Left forelimb (tissue), 1 donor: ENCODE measurements at regions not wholly inside any gene's neighbourhood (a gene's known extent, or its start where the extent isn't known, plus 50 kb on each side); places are given as distances from the start of the nearest gene placed in this dataset.

Experiments used
- DNase-seq: peaks from one replicate; pipeline ENCODE4 v3.0.0-alpha.2; 2018; ENCODE audit warnings: low spot score

DNA sequence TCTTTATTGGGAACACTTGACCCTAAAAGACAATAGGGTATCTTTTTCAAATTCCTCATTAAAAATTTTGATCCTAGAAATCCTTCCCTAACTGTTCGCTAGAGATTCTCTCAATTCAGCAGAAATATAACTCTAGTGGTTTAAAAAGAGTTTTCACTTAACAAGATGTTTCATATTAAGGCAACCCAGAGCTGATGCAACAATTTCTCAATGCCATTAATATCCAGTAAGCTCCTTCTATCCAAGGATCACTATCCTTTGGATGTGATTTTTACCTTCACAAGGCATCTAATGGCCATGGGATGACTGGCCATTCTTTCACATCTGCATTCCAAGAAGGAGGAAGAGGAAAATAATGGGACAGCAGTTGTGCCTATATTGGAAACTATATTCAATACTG lies 183.4 kb downstream of the ANKRD50 start:
- no peak for DNase-seq

DNA sequence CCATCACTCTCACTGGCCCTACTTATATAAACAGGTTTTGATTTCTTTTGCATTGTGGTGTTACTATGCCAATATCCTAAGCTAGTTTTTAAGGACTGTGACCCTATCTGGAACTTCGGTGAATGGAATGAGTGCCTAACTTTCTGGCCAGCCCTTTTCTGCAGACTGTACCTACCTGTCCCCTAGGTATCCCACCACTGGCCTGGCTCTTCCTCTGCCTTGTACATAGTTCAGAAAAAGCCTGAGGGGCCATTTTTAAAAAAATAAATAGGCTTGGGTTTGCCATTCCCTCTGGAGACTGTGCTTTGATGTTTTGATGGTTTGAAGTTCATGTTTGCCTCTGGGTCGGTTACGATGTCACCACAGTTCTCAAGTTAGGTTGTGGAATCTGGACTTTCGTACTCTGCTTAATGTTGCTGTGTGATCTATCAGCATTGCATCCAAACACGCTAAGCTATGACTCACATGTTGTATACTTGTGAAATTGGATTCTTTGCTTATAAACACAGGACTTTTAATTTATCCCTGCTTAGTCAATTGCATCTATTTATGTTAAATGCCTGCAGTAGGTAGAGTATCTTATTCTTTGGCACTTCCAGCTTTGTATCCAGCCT lies 182.0 kb downstream of the ANKRD50 start:
- DNase-seq, result no peak

DNA sequence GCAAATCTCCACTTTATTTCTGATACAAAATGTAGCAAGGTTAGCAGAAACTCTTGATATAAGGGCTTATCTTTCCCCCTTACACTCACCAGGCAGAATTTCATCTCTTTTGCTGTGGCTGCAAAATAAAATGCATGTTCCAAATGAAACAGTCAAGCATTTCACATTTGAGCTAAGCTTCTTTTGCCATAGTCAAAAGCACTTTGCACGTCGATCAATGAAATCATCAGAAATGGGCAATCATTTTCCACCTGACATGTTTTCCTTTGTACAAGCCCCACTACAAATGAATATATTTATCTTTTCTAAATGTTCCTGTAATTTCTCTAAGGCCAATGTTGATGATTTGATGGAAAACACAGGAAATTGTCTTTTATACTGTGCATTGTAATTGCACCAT lies 178.4 kb downstream of the ANKRD50 start:
- no peak for DNase-seq

DNA sequence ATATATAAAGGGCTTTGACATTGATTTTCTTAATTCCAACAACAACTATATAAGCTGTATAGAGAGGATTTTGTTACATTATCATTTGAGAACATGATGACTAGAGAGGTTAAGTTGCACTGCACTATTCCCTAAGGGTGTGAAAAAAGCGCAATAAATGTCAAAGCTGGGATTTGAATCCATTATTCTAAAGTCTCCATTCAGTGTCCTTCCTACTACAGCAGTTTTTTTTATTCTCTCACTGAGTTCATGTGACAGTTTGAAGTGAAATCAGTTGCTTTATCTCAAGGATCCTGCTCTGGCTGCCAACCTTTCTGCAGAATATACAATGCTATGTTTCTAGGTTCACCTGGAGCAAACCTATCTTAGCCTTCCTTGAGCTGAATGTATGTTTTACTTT lies 177.5 kb downstream of the ANKRD50 start:
- DNase-seq, result no peak

DNA sequence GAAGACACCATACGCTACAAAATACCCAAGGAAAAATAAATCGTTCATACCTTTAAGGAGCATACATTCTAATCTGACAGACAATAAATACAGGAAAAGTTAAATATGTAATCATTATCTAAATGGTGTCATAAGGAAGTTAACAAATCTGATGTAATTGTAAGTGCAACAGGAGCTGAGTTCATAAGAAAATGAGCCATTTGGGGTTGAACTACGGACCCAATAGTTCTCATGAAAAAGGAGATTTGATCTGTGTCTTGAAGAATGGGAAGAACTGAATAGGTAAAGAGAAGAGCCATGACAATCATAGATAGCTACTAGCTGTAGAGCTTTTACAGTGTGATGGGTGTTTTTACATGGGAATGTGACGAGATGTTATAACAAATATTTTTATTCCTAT lies 175.6 kb downstream of the ANKRD50 start:
- DNase-seq, result no peak

DNA sequence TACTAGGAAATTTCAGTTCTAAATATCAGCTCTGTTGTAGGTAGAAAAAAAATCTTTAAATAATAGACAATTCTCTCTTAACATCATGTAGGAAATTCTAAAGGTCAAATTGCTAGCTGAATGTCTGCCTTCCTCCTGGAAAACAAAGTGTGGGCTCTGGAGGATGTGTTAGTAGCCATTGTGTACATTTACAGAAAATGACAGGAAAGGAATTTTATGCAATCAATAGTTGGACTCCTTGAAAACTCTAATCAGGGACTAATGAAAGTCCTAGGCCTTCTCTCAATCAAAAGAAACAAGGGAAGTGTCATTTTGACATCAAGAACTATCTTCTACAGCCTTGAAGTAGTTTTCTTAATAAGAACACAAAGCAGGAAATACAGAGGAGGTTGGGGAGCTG lies 174.6 kb downstream of the ANKRD50 start:
- DNase-seq, result no peak

DNA sequence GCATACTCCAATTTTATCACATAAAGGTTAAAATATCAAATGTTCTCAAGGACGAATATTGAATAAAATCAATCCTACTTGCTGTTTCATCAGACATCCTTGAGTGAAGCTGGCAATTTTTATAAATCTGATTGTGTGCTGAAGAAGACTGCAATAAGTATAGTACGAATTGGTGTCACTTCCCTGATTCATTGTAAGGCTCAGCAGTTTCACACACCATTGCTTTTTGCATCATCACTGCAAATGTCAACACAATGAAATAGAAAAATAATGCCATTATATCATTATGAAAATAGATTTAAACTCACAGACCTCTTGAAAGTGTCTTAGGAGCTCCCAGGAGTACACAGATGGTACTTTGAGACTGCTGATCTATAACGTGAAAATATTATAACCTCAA lies 172.5 kb downstream of the ANKRD50 start:
- no peak for DNase-seq

DNA sequence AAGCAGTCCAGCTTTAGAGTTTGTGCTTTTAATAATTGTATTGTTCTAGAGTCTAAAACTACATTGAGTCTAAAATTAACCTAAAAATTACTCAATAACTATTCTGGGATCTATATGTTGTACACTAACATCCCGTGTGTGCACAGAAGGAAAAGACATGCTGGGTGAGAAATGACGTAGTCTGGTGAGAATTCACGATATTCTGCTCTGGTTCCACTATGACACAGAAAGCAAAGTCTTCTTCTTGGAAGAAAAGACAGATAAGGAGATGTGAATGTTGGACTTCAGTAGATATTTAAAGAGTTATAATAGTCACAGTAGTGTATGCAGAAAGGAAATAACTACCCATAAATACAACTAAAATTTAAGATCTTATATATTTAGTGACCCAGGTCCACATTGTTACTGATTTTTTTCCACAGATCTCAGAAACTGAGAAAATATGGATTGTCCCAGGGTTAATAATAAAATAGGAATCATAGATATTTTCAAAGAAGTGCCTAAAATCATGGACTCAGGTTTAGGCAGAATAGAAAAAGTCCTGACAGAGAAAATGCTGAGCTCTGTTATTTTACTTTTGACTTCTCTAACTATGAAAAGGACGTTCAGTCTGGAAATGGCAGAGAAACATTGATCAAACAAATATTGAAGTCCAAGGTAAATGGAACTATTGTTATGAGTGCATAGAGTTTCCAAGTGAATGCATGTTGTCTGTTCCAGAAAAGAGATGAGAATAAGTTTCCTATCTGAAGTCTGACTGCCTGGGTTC lies 170.7 kb downstream of the ANKRD50 start:
- no peak for DNase-seq

DNA sequence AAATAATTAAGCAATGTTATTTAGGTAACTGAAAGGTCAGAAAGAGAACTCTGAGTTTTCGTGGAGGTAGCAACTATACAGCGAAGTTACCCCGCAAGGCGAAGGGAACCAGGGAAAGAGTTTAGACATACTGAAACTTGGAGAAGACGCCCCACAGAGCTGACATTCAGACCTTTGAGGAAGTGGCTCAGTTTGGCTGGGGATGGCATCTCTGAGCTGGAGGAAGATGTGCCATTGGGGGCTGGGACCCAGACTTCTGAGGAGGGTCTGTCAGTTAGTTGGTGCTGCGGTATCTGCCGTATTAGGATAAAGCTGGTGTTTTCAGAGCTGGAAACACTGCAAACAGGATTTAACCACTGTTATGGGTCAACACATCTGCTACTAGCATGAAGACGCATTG lies 156.6 kb downstream of the ANKRD50 start:
- DNase-seq, result no peak

DNA sequence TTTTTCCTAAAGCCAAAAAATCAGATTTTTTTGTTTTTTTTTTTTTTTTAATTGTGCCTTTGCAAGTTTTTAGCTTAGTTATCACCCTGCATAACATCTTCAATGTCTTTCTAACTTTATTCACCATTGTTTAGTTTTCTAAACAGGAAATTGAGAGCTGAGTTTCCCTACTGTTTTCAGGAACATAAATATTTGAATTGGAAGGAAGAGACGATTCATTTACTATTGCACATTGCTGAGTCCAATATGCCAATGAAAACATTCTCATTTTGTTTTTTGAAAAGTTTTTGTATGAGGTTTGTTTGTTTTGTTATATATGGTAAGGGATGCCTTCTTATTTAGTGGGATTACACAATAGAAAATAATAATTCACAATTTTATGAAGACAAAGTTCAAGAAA lies 148.4 kb downstream of the ANKRD50 start:
- no peak for DNase-seq

DNA sequence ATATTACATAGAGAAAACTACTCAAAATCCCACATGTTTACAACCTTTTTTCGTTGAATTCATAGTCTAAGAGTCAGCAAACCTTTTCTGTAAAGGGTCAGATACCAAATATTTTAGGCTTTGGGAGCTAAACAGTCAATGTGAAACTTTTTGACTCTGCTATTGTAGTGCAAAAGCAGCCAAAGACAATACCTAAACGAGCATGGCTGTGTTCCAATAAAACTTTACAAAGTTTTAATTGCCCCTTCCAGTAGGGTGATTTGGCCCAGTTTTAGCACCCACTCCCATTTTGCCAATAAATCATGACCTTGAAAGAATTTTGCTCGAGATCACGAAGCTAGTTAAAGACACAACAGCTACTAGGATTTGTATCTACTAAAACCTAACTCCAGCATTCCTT lies 147.2 kb downstream of the ANKRD50 start:
- no peak for DNase-seq

DNA sequence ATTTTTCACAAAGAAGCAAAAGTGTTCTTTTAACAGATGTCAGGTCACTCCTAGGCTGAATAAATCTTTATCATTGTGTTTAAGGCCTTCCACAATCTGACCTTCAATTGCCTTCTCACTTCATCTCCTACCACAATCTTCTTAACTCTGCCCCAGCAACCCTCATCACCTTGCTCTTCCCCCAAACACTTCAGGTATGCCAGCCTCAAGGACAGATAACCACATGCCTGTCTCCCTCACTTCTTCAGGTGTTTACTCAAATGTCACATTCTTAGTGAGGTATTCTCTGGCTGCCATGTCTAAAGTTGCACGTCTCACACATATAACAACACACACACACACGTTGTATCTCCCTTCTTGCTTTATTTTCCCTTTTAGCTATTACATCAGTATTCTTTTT lies 146.5 kb downstream of the ANKRD50 start:
- no peak for DNase-seq

DNA sequence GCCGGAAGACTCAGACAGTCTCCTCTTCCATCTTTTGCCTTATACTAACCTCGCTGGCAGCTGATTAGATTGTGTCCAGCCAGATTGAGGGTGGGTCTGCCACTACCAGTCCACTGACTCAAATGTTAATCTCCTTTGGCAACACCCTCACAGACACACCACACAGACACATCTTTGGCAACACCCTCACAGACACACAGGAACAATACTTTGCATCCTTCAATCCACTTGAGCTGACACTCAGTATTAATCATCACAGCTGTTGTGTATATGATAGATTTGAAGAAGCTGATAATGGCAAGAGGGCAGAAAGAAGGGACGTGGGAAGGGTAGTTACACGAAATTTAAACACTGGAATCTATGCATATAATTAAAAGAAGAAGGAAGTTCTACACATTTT lies 139.5 kb downstream of the ANKRD50 start:
- DNase-seq, result no peak

DNA sequence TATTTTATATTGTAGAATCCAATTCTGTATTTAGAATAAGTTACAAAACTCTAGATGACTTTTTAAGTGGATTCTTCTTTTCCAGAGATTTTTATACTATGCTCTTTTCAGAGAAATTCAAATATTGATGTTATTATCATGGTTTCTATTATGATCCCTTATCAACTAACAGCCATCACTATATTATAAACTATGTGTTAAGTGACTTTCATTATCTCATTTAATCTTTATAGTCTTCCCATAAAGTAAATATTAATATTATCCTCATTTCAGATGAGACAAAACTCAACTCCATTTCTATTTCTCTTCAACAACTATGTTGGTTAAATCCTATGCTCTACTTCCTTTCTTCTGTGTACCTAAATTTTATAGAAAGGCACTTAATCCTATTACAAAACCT lies 132.6 kb downstream of the ANKRD50 start:
- DNase-seq, result no peak

DNA sequence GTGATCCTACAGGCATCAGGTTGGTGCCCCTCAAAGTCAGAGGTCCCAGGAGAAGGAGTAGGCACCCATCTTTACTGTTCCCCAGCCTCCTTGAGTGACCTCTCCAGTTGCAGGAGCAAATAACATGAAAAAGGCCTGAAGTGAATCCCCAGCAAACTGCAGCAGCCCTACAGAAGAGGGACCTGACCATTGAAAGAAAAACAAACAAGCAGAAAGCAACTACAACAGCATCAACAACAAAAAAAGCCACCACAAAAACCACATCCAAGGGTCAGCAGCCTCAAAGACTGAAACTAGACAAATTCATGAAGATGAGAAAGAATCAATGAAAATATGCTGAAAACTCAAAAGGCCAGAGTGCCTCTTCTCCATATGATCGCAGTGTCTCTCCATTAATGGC lies 128.7 kb downstream of the ANKRD50 start:
- no peak for DNase-seq

DNA sequence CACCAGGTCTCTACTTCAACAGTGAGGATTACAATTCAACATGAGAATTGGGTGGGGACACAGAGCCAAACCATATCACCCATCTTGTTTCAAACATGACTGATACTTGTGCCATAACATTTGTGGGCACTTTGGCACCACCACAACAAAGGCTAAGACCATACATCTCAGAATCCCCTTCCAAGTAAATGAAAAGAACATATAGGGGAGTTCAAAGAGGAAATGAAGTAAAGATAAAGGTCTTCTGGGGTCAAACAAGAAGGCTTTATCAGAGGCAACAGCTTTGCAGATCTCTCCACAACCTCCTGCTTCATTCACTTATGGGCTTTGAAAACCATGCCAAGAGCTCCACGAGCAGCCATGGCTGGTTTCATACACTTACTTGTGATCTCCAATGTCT lies 122.7 kb downstream of the ANKRD50 start:
- DNase-seq, result no peak

DNA sequence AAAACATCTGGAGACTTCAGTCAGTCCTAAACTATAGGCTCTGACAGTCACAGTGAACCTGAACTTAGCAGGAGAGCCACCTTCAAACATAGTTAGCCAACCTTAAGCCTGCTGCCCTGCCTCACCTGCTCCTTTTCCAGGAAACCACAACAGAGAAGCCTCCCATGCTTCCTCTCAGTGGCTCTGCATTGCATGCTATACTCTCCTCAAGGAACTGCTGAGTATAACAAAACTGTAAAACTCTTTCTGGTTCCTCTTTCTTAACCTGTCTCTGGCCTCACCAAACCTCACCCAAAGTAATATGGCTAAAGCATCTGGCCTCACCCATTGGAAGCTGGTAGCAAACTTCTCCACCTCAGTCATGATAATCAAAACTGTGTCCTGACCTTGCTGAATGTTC lies 122.1 kb downstream of the ANKRD50 start:
- no peak for DNase-seq

DNA sequence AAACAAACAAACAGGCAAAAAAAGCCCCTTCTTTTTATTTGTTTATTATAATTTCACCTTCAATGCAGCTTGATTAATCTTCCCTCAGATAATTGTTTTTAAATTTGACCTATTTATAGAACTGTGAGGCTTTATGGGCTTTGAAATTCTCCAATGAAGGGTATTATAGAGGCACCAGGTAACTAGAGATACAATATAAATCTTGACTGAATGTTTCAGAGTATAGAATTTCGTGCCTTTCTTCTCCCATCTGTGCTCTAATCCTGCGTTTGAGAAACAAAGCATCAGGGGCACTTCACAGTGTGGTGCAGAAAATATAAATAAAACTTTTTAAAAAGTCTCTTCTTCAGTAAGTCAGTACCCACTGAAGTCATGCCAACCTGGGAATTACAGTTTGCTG lies 120.9 kb downstream of the ANKRD50 start:
- DNase-seq, result no peak

DNA sequence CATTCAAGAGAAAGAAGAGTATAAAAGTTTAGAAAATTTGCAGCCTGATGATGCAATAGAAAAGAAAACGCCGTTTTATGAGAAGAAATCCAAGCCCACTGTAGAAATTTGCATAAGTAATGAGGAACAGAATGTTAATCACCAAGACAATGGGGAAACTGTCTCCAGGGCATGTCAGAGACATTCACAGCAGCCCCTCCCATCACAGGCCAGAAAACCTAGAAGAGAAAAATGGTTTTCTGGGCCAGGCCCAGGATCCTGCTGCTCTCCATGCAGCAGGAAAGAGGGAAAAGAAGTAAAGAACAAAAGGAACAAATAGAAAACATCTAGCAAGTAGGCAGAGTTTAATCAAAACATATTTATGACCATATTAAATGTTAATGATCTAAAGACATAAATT lies 119.0 kb downstream of the ANKRD50 start:
- DNase-seq, result no peak

DNA sequence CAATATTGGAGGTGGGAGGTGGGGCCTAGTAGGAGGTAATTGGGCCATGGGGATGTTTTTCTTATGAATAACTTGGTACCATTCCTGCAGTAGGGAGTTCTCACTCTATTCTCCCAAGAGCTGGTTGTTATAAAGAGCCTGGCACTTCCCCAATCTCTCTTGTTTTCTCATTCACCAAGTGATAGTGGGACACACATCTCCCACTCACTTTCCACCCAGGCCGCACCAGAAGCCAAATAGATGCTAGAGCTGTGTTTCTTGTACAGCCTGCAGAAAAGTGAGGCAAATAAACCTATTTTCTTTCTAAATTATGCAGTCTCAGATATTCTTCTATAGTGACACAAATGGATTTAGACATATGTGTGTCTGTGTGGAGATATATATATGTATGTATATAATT lies 117.6 kb downstream of the ANKRD50 start:
- no peak for DNase-seq

DNA sequence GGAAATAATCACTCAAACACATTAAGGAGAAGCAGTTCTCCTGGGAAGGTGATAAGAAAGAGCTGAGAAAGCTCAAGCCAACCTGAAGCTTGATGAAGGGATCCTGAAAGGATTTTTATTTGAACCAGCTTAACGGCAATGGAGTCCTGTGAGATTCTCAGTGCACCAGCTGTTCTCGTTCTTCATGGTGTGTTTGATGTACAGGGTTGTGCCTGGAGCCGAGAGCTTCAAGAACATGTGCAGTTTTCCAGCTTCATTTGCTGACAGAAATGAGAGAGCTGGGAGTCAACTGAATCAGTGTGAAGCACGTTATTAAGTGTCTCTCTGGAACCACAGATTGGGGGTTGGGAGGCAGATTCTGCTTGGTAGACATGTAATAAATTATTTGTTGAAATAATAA lies 115.7 kb downstream of the ANKRD50 start:
- DNase-seq, result no peak

DNA sequence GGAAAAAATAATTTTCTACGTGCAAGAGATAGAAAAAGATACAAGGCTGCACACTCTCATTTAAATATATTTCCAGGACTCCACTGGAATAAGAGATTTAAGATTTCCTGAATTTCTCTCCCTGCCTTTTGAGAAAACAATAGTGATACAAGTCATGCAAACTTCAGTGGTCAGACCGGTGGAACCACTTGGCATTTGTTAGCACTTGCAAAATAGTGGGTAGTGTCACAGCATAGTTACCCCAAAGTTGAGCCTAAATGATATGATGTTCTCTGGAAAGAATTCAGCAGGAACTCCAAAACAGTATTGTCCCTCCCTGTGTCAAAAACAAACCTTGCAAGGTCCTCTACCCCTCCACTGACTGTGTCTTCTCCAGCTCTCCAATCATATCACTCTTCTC lies 102.3 kb downstream of the ANKRD50 start:
- DNase-seq, result no peak
